ENCODE measurements at regions not wholly inside any gene's neighbourhood (a gene's known extent, or its start where the extent isn't known, plus 50 kb on each side); places are given as distances from the start of the nearest gene placed in this dataset.

DNA sequence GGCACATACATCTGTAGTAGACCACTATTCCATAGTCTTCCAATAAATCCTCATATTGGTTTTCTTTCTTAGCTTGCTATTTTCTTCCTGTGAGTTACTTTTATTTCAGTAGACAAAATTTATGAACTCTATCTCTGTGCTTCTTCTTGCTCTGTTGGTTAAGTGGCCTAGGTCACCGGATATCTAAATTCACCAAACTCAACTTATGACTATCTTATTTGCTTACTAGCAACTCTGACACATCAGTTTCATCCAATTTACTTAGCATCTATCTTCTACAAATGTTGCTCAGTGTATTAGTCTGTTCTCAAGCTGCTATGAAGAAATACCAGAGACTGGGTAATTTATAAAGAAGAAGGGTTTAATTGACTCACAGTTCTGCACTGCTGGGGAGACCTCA lies 432.5 kb upstream of the FSIP2 start:
- Histone ChIP-seq H3K27ac (no peak overlapping the region), H3K27me3 (no peaks in the 10 kb centered on the region), H3K36me3 (no peaks in the 10 kb centered on the region), H3K4me3 (no peak overlapping the region), H3K4me1 (no peaks in the 10 kb centered on the region), H3K9me3 (no peaks in the 10 kb centered on the region)
- ATAC-seq, result no peak
- intact Hi-C loops (cut with DNase I), result no loop called here
- TF ChIP-seq, protein P1, sequence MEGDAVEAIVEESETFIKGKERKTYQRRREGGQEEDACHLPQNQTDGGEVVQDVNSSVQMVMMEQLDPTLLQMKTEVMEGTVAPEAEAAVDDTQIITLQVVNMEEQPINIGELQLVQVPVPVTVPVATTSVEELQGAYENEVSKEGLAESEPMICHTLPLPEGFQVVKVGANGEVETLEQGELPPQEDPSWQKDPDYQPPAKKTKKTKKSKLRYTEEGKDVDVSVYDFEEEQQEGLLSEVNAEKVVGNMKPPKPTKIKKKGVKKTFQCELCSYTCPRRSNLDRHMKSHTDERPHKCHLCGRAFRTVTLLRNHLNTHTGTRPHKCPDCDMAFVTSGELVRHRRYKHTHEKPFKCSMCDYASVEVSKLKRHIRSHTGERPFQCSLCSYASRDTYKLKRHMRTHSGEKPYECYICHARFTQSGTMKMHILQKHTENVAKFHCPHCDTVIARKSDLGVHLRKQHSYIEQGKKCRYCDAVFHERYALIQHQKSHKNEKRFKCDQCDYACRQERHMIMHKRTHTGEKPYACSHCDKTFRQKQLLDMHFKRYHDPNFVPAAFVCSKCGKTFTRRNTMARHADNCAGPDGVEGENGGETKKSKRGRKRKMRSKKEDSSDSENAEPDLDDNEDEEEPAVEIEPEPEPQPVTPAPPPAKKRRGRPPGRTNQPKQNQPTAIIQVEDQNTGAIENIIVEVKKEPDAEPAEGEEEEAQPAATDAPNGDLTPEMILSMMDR (IDR thresholded peaks at IDR 0.05), result no peak
- no peak for DNase-seq

DNA sequence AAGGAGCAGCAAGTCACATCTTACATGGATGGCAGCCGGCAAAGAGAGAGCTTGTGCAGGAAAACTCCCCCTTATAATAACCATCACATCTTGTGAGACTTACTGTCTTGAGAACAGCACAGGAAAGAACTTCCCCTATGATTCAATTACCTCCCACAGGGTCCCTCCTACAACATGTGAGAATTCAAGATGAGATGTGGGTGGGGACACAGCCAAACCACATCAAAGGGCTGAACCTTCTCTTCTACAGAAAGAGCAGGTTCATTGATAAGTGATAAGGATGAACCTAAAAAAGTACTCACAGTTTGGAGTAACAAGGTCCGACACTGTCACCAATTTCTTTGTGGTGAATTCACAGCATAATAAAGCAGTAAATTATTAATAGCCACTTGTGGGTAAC lies 422.2 kb upstream of the FSIP2 start:
- DNase-seq (no peak), ATAC-seq (no peak)
- no peak overlapping the region for H3K27ac ChIP-seq
- H3K4me3 ChIP-seq, result no peak overlapping the region
- TF ChIP-seq, protein P1 (IDR thresholded peaks at IDR 0.05), result no peak
- no peaks in the 10 kb centered on the region for H3K9me3 ChIP-seq
- intact Hi-C loops (cut with DNase I), result no loop called here
- no peaks in the 10 kb centered on the region for H3K36me3 ChIP-seq
- no peaks in the 10 kb centered on the region for H3K4me1 ChIP-seq
- no peaks in the 10 kb centered on the region for H3K27me3 ChIP-seq

DNA sequence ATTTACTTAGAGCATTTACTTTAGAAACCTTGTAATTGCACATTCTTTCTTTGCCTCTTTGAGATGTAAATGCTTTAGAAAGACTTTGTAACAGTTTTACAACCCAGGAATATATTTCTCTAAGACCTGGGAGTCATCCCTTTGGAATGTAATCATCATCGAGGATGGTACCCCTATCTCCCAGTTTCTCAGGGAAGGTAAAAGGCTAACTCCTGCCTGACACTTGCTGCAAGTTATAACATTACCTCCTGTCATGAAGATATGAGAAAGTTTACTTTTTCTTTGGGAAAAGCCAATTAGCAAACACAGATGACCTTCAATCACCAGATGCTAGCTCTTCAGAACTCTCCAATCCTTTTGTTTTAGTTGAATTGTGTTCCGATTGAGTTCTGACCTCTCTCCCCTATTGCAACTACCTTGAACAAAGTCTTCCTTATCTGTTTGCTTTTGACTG lies 420.3 kb upstream of the FSIP2 start:
- H3K9me3 ChIP-seq, result no peaks in the 10 kb centered on the region
- no peak overlapping the region for H3K27ac ChIP-seq
- H3K27me3 ChIP-seq, result no peaks in the 10 kb centered on the region
- H3K4me3 ChIP-seq, result no peak overlapping the region
- DNase-seq, result no peak
- no peak for ATAC-seq
- no peaks in the 10 kb centered on the region for H3K36me3 ChIP-seq
- no peaks in the 10 kb centered on the region for H3K4me1 ChIP-seq
- TF ChIP-seq, protein P1 (IDR thresholded peaks at IDR 0.05), result no peak
- intact Hi-C loops (cut with DNase I), result no loop called here

DNA sequence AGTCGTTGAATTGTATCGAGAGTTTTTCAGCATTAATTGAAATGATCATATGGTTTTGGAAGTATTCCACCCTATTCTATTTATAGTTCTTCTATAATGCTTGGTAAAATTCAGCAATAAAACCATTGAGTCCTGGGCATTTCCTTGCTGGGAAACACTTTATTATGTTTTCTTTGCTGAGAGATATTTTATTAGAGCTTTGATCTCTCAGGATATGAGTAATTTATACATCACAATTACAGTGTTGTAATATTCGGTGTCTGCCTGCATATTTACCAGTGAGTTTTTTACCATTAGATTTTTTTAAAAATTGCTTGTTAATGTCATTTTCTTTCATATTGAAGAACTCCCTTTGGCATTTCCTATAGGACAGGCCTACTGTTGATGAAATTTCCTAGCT lies 402.7 kb upstream of the FSIP2 start:
- TF ChIP-seq, protein P1 (IDR thresholded peaks at IDR 0.05), result no peak
- Histone ChIP-seq H3K9me3 (peaks cover 0 to 9% of the 10 kb centered on the region in 2 donors), H3K36me3 (no peaks in the 10 kb centered on the region), H3K4me3 (no peak overlapping the region), H3K27ac (no peak overlapping the region), H3K27me3 (no peaks in the 10 kb centered on the region), H3K4me1 (no peaks in the 10 kb centered on the region)
- intact Hi-C loops (cut with DNase I), result no loop called here
- ATAC-seq (no peak), DNase-seq (no peak)

- no peak for DNase-seq
- peaks cover 0 to 13% of the 10 kb centered on the region in 2 donors for H3K9me3 ChIP-seq
- no peak for ATAC-seq
Measured at GRCh38 chr2:185337033-185337432, 401.6 kb upstream of the FSIP2 start.

More at GRCh38 chr2:185337033-185337432, 401.6 kb upstream of the FSIP2 start:
- Histone ChIP-seq H3K4me1 (no peaks in the 10 kb centered on the region), H3K27me3 (no peaks in the 10 kb centered on the region), H3K36me3 (no peaks in the 10 kb centered on the region), H3K4me3 (no peak overlapping the region), H3K27ac (no peak overlapping the region)
- intact Hi-C loops (cut with DNase I), result no loop called here
- TF ChIP-seq, protein P1 (IDR thresholded peaks at IDR 0.05), result no peak

Measured in left lung (tissue), 4 donors.